Mesenchymal stem cell (in vitro differentiated cells and primary cell): ENCODE measurements at regions not wholly inside any gene's neighbourhood (a gene's known extent, or its start where the extent isn't known, plus 50 kb on each side); places are given as distances from the start of the nearest gene placed in this dataset.

ENCODE experiments used
- DNase-seq: peaks from one replicate; pipeline ENCODE4 v3.0.0-alpha.2; 2013
- H2AFZ ChIP-seq: one replicate; pipeline ENCODE4 v1.6.1; 2013; ENCODE audit warnings: low read depth, mild to moderate bottlenecking, control low read depth, inconsistent platforms, low read length, moderate library complexity
- H2AK5ac ChIP-seq: 2 replicates; pipeline ENCODE4 v1.6.1; 2013; ENCODE audit warnings: low read length, moderate library complexity, mild to moderate bottlenecking, inconsistent platforms; ENCODE audit not compliant: severe bottlenecking
- H2BK120ac ChIP-seq: one replicate; pipeline ENCODE4 v1.6.1; 2013; ENCODE audit warnings: low read depth, mild to moderate bottlenecking, inconsistent platforms, low read length, moderate library complexity
- H2BK12ac ChIP-seq, 2 experiments: one replicate each; pipeline ENCODE4 v1.6.1; 2013; ENCODE audit warnings: inconsistent platforms in 2 of 2, low read length in 2 of 2, mild to moderate bottlenecking in 2 of 2, moderate library complexity in 2 of 2, control low read depth in 1 of 2
- H2BK15ac ChIP-seq: one replicate; pipeline ENCODE4 v1.6.1; 2013; ENCODE audit warnings: mild to moderate bottlenecking, low read depth, inconsistent platforms; ENCODE audit not compliant: poor library complexity, severe bottlenecking
- H2BK5ac ChIP-seq: 2 replicates; pipeline ENCODE4 v1.6.1; 2013; ENCODE audit warnings: low read depth, mild to moderate bottlenecking, low read length, control low read depth, inconsistent platforms; ENCODE audit not compliant: poor library complexity, severe bottlenecking
- H3K14ac ChIP-seq, 2 experiments: one replicate each; pipeline ENCODE4 v1.6.1; 2013; ENCODE audit warnings: inconsistent platforms in 2 of 2, low read length in 2 of 2, control low read depth in 1 of 2, mild to moderate bottlenecking in 1 of 2, moderate library complexity in 1 of 2
- H3K18ac ChIP-seq, 2 experiments: one replicate each; pipeline ENCODE4 v1.6.1; 2013; ENCODE audit warnings: inconsistent platforms in 2 of 2, low read length in 2 of 2, control low read depth in 1 of 2, low read depth in 1 of 2, mild to moderate bottlenecking in 1 of 2
- H3K23ac ChIP-seq, 2 experiments: one replicate each; pipeline ENCODE4 v1.6.1; 2013; ENCODE audit warnings: inconsistent platforms in 2 of 2, low read length in 2 of 2, mild to moderate bottlenecking in 2 of 2, moderate library complexity in 2 of 2, control low read depth in 1 of 2
- H3K27ac ChIP-seq: 2 replicates; pipeline ENCODE4 v1.5.1; 2013; ENCODE audit warnings: mild to moderate bottlenecking, moderate library complexity, low read length, control low read depth, inconsistent platforms; ENCODE audit not compliant: poor library complexity, severe bottlenecking
- H3K27me3 ChIP-seq, 2 experiments: 2 replicates each; pipeline versions ENCODE4 v1.6.1 to v1.7.0; 2013; ENCODE audit warnings: low read length in 2 of 2, mild to moderate bottlenecking in 2 of 2, moderate library complexity in 2 of 2, control low read depth in 1 of 2, inconsistent platforms in 1 of 2; ENCODE audit not compliant: control insufficient read depth in 1 of 2, insufficient read depth in 1 of 2
- H3K36me3 ChIP-seq, 2 experiments: 2 replicates each; pipeline versions ENCODE4 v1.6.1 to v1.7.0; 2013; ENCODE audit warnings: low read length in 2 of 2, control low read depth in 1 of 2, inconsistent platforms in 1 of 2, low read depth in 1 of 2, mild to moderate bottlenecking in 1 of 2; ENCODE audit not compliant: insufficient read depth in 2 of 2, control insufficient read depth in 1 of 2
- H3K4ac ChIP-seq, 2 experiments: one replicate each; pipeline ENCODE4 v1.6.1; 2013; ENCODE audit warnings: inconsistent platforms in 2 of 2, low read length in 2 of 2, mild to moderate bottlenecking in 2 of 2, moderate library complexity in 2 of 2, control low read depth in 1 of 2, low read depth in 1 of 2
- H3K4me1 ChIP-seq: 2 replicates; pipeline ENCODE4 v1.6.1; 2013; ENCODE audit warnings: low read depth, low read length, control low read depth; ENCODE audit not compliant: control insufficient read depth, insufficient read depth
- H3K4me2 ChIP-seq: 2 replicates; pipeline ENCODE4 v1.6.1; 2013; ENCODE audit warnings: low read length, mild to moderate bottlenecking, inconsistent platforms; ENCODE audit not compliant: poor library complexity, severe bottlenecking
- H3K4me3 ChIP-seq, 2 experiments: 2 replicates each; pipeline versions ENCODE4 v1.5.1 to v1.7.0; 2013; ENCODE audit warnings: low read length in 2 of 2, mild to moderate bottlenecking in 2 of 2, control low read depth in 1 of 2, low read depth in 1 of 2; ENCODE audit not compliant: insufficient read depth in 1 of 2
- H3K79me1 ChIP-seq: replicated peaks from 2 replicates; pipeline ENCODE4 v1.6.1; 2013; ENCODE audit warnings: mild to moderate bottlenecking, control low read depth, low read length, inconsistent platforms; ENCODE audit not compliant: poor library complexity, severe bottlenecking
- H3K9ac ChIP-seq: 2 replicates; pipeline ENCODE4 v1.7.0; 2013; ENCODE audit warnings: mild to moderate bottlenecking, low read length, moderate library complexity
- H3K9me3 ChIP-seq: 2 replicates; pipeline ENCODE4 v1.7.0; 2013; ENCODE audit warnings: mild to moderate bottlenecking, low read length; ENCODE audit not compliant: control insufficient read depth
- H4K8ac ChIP-seq: one replicate; pipeline ENCODE4 v1.6.1; 2013; ENCODE audit warnings: inconsistent platforms, mild to moderate bottlenecking, low read length, moderate library complexity
- H4K91ac ChIP-seq: one replicate; pipeline ENCODE4 v1.6.1; 2013; ENCODE audit warnings: mild to moderate bottlenecking, low read length, inconsistent platforms
- WGBS: methylation state at CpG from one replicate; pipeline ENCODE4 v1.1.7; 2013; ENCODE audit warnings: mixed read lengths; 5-methylcytosine and 5-hydroxymethylcytosine counted together

DNA sequence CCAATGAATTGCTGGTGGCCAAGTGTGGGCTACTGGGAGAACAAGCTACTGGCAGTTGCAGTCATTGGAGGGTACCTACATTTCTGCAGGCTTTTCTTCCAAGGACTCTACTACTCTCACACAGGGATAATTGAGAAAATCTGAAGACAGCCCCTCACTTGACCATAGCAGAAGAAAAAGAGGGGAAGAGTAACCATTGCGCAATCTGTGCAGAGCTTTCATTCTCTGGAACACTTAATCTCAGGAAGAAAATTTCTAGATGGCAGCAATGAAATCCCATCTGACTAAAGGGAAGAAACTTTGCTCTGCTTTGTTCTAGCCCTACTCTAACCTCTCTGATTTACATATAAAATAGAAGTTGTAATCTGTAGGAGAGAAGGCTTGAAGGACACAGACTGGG lies 1239.6 kb upstream of the SORCS1 start:
- Histone ChIP-seq H3K9me3 (no peaks in the 10 kb centered on the region), H3K14ac (no peak overlapping the region), H3K18ac (no peak overlapping the region), H4K91ac (no peak overlapping the region), H3K36me3 (peaks cover 0 to 4% of the 10 kb centered on the region in 2 experiments), H2AFZ (no peak overlapping the region), H2BK12ac (no peak overlapping the region), H3K9ac (no peak overlapping the region), H3K79me1 (no peaks in the 10 kb centered on the region), H2BK15ac (no peak overlapping the region), H2BK5ac (no peak overlapping the region), H3K4me3 (no peak overlapping the region), H3K4me2 (no peak overlapping the region), H4K8ac (no peak overlapping the region), H3K4me1 (no peaks in the 10 kb centered on the region), H3K23ac (no peak overlapping the region), H3K27ac (no peak overlapping the region), H3K27me3 (no peaks in the 10 kb centered on the region), H2BK120ac (no peak overlapping the region), H2AK5ac (no peak overlapping the region), H3K4ac (no peak overlapping the region)
- DNase-seq: no peak
- WGBS: no CpG with 5 or more reads among the region's 1 CpG

DNA sequence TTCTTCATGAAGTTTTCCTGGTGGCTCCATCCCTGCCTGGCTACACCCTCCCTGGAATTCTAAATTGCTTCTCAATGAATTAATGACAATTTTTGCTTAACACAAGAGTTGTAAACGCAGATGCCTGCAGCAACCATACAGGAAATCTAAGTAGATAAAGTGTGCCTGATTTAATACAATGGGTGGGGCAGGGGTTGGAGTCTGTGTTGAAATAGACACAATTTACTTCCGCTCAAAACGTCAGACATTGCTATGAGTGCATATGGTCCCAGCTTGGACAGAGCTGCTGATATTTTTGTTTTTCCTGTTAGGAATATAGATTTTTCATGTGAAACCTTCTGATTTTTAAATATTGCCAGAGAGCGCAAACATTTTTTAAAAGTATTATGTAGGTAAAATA lies 1235.0 kb upstream of the SORCS1 start:
- H3K18ac ChIP-seq: no peak overlapping the region
- WGBS: 86% methylated on average over 3 of the region's 4 CpGs
- H2BK5ac ChIP-seq: no peak overlapping the region
- H4K8ac ChIP-seq: no peak overlapping the region
- no peak overlapping the region for H3K9ac ChIP-seq
- no peaks in the 10 kb centered on the region for H3K4me1 ChIP-seq
- H3K23ac ChIP-seq: no peak overlapping the region
- no peak overlapping the region for H3K4ac ChIP-seq
- no peak overlapping the region for H2BK12ac ChIP-seq
- H3K14ac ChIP-seq: no peak overlapping the region
- H3K9me3 ChIP-seq: no peaks in the 10 kb centered on the region
- H3K27me3 ChIP-seq: no peaks in the 10 kb centered on the region
- H3K79me1 ChIP-seq: no peaks in the 10 kb centered on the region
- no peak for DNase-seq
- no peak overlapping the region for H2AK5ac ChIP-seq
- no peak overlapping the region for H2BK120ac ChIP-seq
- H3K27ac ChIP-seq: no peak overlapping the region
- H2BK15ac ChIP-seq: no peak overlapping the region
- no peak overlapping the region for H3K4me2 ChIP-seq
- H3K36me3 ChIP-seq: peaks cover 0 to 7% of the 10 kb centered on the region in 2 experiments
- no peak overlapping the region for H4K91ac ChIP-seq
- no peak overlapping the region for H2AFZ ChIP-seq
- no peak overlapping the region for H3K4me3 ChIP-seq

DNA sequence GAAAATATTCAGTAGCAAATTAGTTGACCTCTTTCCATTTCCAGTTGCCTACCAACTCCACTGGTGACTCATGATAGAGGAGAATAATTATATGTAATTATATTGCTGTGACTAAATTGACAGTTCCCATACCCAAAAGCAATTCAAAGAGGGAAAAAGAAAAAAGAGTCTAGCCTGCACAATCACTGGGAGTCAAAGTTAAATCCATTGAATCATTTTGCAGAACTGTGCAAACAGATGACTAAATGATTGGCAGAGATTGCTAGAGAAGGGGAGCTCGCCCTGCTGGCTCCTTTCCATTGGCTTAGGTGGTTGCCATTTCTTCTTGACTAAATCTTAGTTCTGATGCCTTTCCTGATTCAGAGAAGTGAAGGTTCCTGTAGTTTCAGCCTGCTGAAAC lies 1228.6 kb upstream of the SORCS1 start:
- no peak overlapping the region for H3K4me3 ChIP-seq
- no peak overlapping the region for H2BK15ac ChIP-seq
- H3K23ac ChIP-seq: no peak overlapping the region
- H3K36me3 ChIP-seq: peaks cover 0 to 4% of the 10 kb centered on the region in 2 experiments
- no peak overlapping the region for H4K8ac ChIP-seq
- 75% methylated on average over 1 of the region's 1 CpG for WGBS
- H2BK12ac ChIP-seq: no peak overlapping the region
- no peaks in the 10 kb centered on the region for H3K4me1 ChIP-seq
- H2AK5ac ChIP-seq: no peak overlapping the region
- H3K18ac ChIP-seq: no peak overlapping the region
- no peaks in the 10 kb centered on the region for H3K27me3 ChIP-seq
- H2AFZ ChIP-seq: no peak overlapping the region
- no peak overlapping the region for H4K91ac ChIP-seq
- no peaks in the 10 kb centered on the region for H3K79me1 ChIP-seq
- no peak overlapping the region for H3K4ac ChIP-seq
- H3K9me3 ChIP-seq: no peaks in the 10 kb centered on the region
- no peak overlapping the region for H2BK5ac ChIP-seq
- H3K9ac ChIP-seq: peak overlapping the region; percentile 9
- no peak overlapping the region for H2BK120ac ChIP-seq
- no peak overlapping the region for H3K27ac ChIP-seq
- H3K4me2 ChIP-seq: no peak overlapping the region
- no peak overlapping the region for H3K14ac ChIP-seq
- DNase-seq: no peak

DNA sequence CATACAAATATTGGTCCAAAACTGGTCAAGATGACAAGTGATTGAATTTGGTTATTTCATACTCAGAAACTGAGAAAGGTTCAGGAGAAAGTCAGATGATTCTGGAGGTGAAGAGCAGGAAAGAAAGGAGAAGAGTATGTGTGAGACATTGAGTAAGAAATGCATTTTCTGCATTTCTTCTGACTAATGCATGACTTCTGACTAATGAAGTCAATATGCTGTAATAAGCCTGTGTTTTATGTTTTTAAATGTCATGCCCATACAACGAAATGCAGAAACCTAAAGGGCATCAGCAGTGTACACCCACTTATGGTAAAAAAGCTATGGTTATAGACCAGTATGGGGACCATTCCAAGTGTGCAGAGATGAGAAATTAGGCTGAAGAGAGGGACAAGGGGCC lies 1227.8 kb upstream of the SORCS1 start:
- Histone ChIP-seq H3K4ac (no peak overlapping the region), H2BK12ac (no peak overlapping the region), H3K79me1 (no peaks in the 10 kb centered on the region), H4K91ac (no peak overlapping the region), H3K4me3 (no peak overlapping the region), H2BK15ac (no peak overlapping the region), H2AFZ (no peak overlapping the region), H3K4me1 (no peaks in the 10 kb centered on the region), H3K27me3 (no peaks in the 10 kb centered on the region), H2BK120ac (no peak overlapping the region), H3K36me3 (peaks cover 0 to 4% of the 10 kb centered on the region in 2 experiments), H3K9ac (no peak overlapping the region), H2AK5ac (no peak overlapping the region), H2BK5ac (no peak overlapping the region), H3K9me3 (no peaks in the 10 kb centered on the region), H3K23ac (no peak overlapping the region), H3K27ac (no peak overlapping the region), H3K14ac (no peak overlapping the region), H3K18ac (no peak overlapping the region), H3K4me2 (no peak overlapping the region), H4K8ac (no peak overlapping the region)
- peak; percentile 25 for DNase-seq
- WGBS: 44% methylated on average over 1 of the region's 1 CpG
